Progenitor cell of endocrine pancreas (in vitro differentiated cells): ENCODE measurements at regions not wholly inside any gene's neighbourhood (a gene's known extent, or its start where the extent isn't known, plus 50 kb on each side); places are given as distances from the start of the nearest gene placed in this dataset.

ENCODE experiments used
- DNase-seq: peaks from one replicate; pipeline ENCODE4 v3.0.0; 2021; ENCODE audit warnings: low spot score; ENCODE audit not compliant: unreplicated experiment
- H3K27ac Mint-ChIP-seq: 2 replicates; pipeline ENCODE4 v1.8.0; 2021; ENCODE audit warnings: mild to moderate bottlenecking, moderate library complexity, mixed read lengths
- H3K27me3 Mint-ChIP-seq: 2 replicates; pipeline ENCODE4 v1.8.0; 2021; ENCODE audit warnings: mixed read lengths
- H3K36me3 Mint-ChIP-seq: 2 replicates; pipeline ENCODE4 v1.8.0; 2022; ENCODE audit warnings: mixed read lengths; ENCODE audit not compliant: insufficient read depth
- H3K4me1 Mint-ChIP-seq: 2 replicates; pipeline ENCODE4 v1.8.0; 2021; ENCODE audit warnings: low read depth, mixed read lengths
- H3K4me3 Mint-ChIP-seq: 2 replicates; pipeline ENCODE4 v1.8.0; 2021; ENCODE audit warnings: low read depth, mild to moderate bottlenecking, moderate library complexity, mixed read lengths
- H3K9me3 Mint-ChIP-seq: 2 replicates; pipeline ENCODE4 v1.8.0; 2021; ENCODE audit warnings: low read depth, mixed read lengths
- CTCF ChIP-seq: fragments of 200-600 bp; sonication (generic); IDR thresholded peaks from one replicate; pipeline ENCODE4 v1.5.0; 2021; ENCODE audit warnings: antibody characterized with exemption, mild to moderate bottlenecking; ENCODE audit not compliant: unreplicated experiment

- Mint-ChIP-seq H3K36me3 (no peaks in the 10 kb centered on the region), H3K27ac (no peak overlapping the region), H3K27me3 (no peaks in the 10 kb centered on the region), H3K9me3 (no peaks in the 10 kb centered on the region), H3K4me1 (no peaks in the 10 kb centered on the region), H3K4me3 (no peak overlapping the region)
- TF ChIP-seq CTCF, result no peak
- no peak for DNase-seq
These were observed 464.9 kb upstream of the NMUR2 start for GRCh38 chr5:152869971-152870370.

GRCh38 chr5:152882621-152883020 is 477.5 kb upstream of the NMUR2 start:
- no peak overlapping the region for H3K4me3 Mint-ChIP-seq
- H3K27me3 Mint-ChIP-seq, result no peaks in the 10 kb centered on the region
- TF ChIP-seq CTCF, result no peak
- no peaks in the 10 kb centered on the region for H3K36me3 Mint-ChIP-seq
- no peak for DNase-seq
- H3K27ac Mint-ChIP-seq, result no peak overlapping the region
- peaks cover 9% of the 10 kb centered on the region for H3K4me1 Mint-ChIP-seq
- no peaks in the 10 kb centered on the region for H3K9me3 Mint-ChIP-seq

GRCh38 chr5:152883066-152883775 is 478.1 kb upstream of the NMUR2 start:
- DNase-seq, result no peak
- Mint-ChIP-seq H3K36me3 (no peaks in the 10 kb centered on the region), H3K4me1 (peaks cover 9% of the 10 kb centered on the region), H3K27ac (no peak overlapping the region), H3K9me3 (no peaks in the 10 kb centered on the region), H3K4me3 (no peak overlapping the region), H3K27me3 (no peaks in the 10 kb centered on the region)
- no peak for TF ChIP-seq CTCF

GRCh38 chr5:152884006-152884405 is 478.9 kb upstream of the NMUR2 start:
- H3K4me1 Mint-ChIP-seq, result peaks cover 9% of the 10 kb centered on the region
- no peaks in the 10 kb centered on the region for H3K9me3 Mint-ChIP-seq
- no peaks in the 10 kb centered on the region for H3K27me3 Mint-ChIP-seq
- TF ChIP-seq CTCF, result no peak
- H3K4me3 Mint-ChIP-seq, result no peak overlapping the region
- DNase-seq, result no peak
- no peak overlapping the region for H3K27ac Mint-ChIP-seq
- H3K36me3 Mint-ChIP-seq, result no peaks in the 10 kb centered on the region

GRCh38 chr5:152900332-152900731 is 495.3 kb upstream of the NMUR2 start:
- Mint-ChIP-seq H3K4me3 (no peak overlapping the region), H3K4me1 (no peaks in the 10 kb centered on the region), H3K36me3 (no peaks in the 10 kb centered on the region)

More at GRCh38 chr5:152900332-152900731, 495.3 kb upstream of the NMUR2 start:
- DNase-seq, result no peak
- H3K27me3 Mint-ChIP-seq, result no peaks in the 10 kb centered on the region
- no peak for TF ChIP-seq CTCF
- H3K9me3 Mint-ChIP-seq, result no peaks in the 10 kb centered on the region
- no peak overlapping the region for H3K27ac Mint-ChIP-seq
